PC-9 (cell line): ENCODE measurements at regions not wholly inside any gene's neighbourhood (a gene's known extent, or its start where the extent isn't known, plus 50 kb on each side); places are given as distances from the start of the nearest gene placed in this dataset.

ENCODE experiments used
- EZH2 ChIP-seq: fragments of 200-600 bp; sonication (generic); IDR thresholded peaks from 2 replicates; pipeline ENCODE4 v1.8.0; 2017; ENCODE audit warnings: antibody characterized with exemption, low read depth
- TF ChIP-seq, protein P1 (sequence below): fragments of 200-600 bp; sonication (generic); conservative IDR thresholded peaks from 2 replicates; pipeline ENCODE4 v1.6.1; 2017; ENCODE audit warnings: mixed run types, antibody characterized with exemption, mild to moderate bottlenecking, moderate library complexity

DNA sequence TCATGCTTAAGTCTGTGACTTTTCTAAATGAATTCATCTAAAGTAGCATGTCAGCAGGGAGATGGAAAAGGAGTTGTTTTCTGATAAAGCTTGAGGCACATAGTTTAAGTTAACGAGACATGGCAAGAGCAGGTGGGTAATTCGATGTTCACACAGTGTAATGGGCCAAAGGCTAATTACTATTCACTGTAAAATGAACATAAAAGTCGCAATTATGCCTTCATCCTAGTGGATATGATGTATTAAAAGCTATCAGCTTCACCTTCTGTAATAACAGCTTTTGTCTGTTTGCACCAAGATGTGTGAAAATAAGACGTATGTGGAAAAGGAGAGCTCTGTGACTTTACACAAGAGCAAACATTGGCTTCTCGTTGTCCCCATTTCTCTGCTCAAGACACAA lies 94.2 kb upstream of the CDH20 start:
- no peak for TF ChIP-seq EZH2
- TF ChIP-seq, protein P1, sequence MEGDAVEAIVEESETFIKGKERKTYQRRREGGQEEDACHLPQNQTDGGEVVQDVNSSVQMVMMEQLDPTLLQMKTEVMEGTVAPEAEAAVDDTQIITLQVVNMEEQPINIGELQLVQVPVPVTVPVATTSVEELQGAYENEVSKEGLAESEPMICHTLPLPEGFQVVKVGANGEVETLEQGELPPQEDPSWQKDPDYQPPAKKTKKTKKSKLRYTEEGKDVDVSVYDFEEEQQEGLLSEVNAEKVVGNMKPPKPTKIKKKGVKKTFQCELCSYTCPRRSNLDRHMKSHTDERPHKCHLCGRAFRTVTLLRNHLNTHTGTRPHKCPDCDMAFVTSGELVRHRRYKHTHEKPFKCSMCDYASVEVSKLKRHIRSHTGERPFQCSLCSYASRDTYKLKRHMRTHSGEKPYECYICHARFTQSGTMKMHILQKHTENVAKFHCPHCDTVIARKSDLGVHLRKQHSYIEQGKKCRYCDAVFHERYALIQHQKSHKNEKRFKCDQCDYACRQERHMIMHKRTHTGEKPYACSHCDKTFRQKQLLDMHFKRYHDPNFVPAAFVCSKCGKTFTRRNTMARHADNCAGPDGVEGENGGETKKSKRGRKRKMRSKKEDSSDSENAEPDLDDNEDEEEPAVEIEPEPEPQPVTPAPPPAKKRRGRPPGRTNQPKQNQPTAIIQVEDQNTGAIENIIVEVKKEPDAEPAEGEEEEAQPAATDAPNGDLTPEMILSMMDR = no peak
